ENCODE measurements at regions not wholly inside any gene's neighbourhood (a gene's known extent, or its start where the extent isn't known, plus 50 kb on each side); places are given as distances from the start of the nearest gene placed in this dataset.

DNA sequence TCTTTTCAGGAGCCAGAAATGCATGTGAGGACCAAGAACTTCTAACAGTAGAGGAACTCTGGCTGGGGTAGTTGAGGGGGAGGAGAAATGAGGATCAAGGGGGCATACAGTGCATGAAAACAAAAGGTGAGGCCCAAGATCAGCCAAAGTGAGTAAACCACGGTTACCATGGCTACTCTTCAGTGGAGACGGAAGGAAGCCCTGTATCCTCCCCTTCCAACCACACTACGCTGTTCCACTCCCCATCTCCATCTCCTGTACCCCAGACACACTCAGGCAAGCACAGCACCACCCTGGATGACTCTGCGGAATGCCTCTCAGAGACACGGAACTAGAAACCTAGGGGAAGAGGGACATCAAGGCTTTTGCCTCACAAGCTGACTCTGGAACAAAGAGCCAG is 157.6 kb upstream of the CAMK1G start:
- H3K4me3 ChIP-seq (ENCODE audit: low read depth, low read length), result no peak overlapping the region
- H3K27ac ChIP-seq, result no peak overlapping the region
- H3K36me3 ChIP-seq, result no peaks in the 10 kb centered on the region
- no peak for DNase-seq
- no peaks in the 10 kb centered on the region for H3K9me3 ChIP-seq (ENCODE audit: severe bottlenecking)
- TF ChIP-seq, protein P1, sequence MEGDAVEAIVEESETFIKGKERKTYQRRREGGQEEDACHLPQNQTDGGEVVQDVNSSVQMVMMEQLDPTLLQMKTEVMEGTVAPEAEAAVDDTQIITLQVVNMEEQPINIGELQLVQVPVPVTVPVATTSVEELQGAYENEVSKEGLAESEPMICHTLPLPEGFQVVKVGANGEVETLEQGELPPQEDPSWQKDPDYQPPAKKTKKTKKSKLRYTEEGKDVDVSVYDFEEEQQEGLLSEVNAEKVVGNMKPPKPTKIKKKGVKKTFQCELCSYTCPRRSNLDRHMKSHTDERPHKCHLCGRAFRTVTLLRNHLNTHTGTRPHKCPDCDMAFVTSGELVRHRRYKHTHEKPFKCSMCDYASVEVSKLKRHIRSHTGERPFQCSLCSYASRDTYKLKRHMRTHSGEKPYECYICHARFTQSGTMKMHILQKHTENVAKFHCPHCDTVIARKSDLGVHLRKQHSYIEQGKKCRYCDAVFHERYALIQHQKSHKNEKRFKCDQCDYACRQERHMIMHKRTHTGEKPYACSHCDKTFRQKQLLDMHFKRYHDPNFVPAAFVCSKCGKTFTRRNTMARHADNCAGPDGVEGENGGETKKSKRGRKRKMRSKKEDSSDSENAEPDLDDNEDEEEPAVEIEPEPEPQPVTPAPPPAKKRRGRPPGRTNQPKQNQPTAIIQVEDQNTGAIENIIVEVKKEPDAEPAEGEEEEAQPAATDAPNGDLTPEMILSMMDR (IDR thresholded peaks at IDR 0.05; ENCODE audit: low read depth, low read length), result no peak
- peaks cover 67% of the 10 kb centered on the region for H3K27me3 ChIP-seq (ENCODE audit: insufficient read depth, low read depth, severe bottlenecking)

DNA sequence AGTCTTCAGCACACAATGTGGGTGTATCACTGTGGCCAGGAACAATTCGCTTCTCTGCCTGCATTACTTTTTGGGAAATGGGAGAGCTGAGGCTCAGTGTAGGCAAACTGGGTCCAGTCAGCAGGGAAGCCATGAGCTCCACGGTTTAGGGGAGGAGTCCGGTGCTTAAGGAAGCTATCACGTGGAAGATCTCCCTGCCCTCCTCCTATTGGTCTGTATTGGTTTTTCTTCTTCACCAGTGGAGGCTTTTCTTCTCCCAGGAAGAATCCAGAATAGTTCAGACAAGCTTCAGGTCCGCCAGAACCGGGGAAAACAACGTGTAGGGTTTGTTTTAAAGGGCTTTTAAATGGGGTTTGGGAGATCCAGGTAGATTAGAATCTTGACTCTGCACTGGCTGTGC is 156.2 kb upstream of the CAMK1G start:
- no peak overlapping the region for H3K4me3 ChIP-seq (ENCODE audit: low read depth, low read length)
- DNase-seq, result no peak
- TF ChIP-seq, protein P1 (IDR thresholded peaks at IDR 0.05; ENCODE audit: low read depth, low read length), result no peak
- H3K36me3 ChIP-seq, result no peaks in the 10 kb centered on the region
- no peak overlapping the region for H3K27ac ChIP-seq
- peaks cover 64% of the 10 kb centered on the region for H3K27me3 ChIP-seq (ENCODE audit: insufficient read depth, low read depth, severe bottlenecking)
- no peaks in the 10 kb centered on the region for H3K9me3 ChIP-seq (ENCODE audit: severe bottlenecking)

DNA sequence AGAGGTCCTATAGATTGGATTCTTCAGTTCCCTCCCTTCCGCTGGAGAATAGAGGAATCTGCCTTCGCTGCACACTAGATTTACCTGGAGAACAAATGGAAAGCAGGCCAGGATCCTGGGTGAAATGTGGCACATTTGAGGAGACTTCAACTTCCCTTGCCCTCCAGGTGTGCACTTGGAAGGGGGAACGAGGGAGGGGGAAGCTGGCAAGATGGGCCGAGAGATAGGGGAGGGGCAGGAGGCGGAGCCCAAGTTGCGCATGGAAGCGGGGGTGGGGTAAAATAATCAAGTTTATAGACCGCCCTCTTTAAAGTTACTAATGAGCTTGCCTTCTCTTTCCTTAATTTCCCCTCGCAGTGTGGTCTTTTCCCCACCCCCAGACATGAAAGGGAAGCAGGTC is 155.7 kb upstream of the CAMK1G start:
- Histone ChIP-seq H3K27ac (no peak overlapping the region), H3K9me3 (ENCODE audit: severe bottlenecking) (no peaks in the 10 kb centered on the region), H3K27me3 (ENCODE audit: insufficient read depth, low read depth, severe bottlenecking) (peaks cover 67% of the 10 kb centered on the region), H3K4me3 (ENCODE audit: low read depth, low read length) (no peak overlapping the region), H3K36me3 (no peaks in the 10 kb centered on the region)
- DNase-seq, result no peak
- TF ChIP-seq, protein P1 (IDR thresholded peaks at IDR 0.05; ENCODE audit: low read depth, low read length), result no peak

DNA sequence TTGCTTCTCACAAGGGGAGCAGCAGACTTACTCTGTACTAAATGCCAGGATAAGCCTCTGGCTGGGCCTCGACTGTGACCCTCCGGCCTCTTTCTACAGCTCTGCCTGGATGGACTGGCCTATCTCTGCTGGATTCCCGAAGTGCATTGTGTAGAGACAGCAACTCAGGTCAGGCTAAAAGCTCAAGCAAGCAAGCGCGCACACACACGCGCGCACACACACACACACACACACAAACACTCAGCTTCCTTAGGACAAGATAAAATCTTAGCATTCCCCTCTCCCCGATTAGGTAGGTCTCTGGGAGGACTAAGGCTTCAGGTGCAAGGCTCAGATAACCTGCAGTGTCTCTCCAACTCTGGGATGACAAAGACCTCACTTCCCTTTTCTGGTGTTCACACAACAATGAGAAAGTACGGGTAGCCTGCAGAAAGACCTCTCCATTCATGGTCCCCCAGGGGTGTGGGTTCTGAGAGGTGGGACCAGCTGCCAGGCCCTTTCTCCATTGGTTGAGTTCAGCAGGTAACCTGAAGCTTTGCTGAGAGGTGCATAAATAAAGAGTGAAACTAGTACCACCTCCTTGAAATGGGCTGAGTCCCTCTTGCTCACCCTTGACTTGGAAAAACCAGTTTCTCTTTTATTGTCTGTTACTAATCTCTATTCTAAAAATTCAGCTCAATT is 155.1 kb upstream of the CAMK1G start:
- Histone ChIP-seq H3K36me3 (no peaks in the 10 kb centered on the region), H3K27ac (no peak overlapping the region), H3K4me3 (ENCODE audit: low read depth, low read length) (no peak overlapping the region), H3K9me3 (ENCODE audit: severe bottlenecking) (no peaks in the 10 kb centered on the region), H3K27me3 (ENCODE audit: insufficient read depth, low read depth, severe bottlenecking) (peaks cover 64% of the 10 kb centered on the region)
- TF ChIP-seq, protein P1 (IDR thresholded peaks at IDR 0.05; ENCODE audit: low read depth, low read length), result no peak
- DNase-seq, result no peak

DNA sequence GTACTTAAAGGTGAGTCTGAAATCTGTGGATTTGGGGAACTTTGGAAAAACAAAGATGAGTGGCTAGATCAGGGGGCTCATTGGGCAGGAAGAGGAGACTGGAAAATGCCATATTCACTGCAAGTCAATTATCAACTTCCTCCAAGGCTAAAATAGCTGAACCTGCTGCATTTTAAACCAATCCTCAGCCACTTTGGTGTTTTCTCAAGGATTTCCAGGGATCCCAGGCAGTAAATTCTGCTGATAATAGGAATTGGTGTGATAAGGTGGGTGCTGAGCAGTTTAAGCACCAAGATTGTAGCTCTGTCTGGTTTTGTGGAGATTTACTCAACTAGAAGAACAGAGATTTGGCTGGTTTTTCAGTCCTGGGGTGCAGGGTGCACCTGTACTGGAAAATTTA is 153.9 kb upstream of the CAMK1G start:
- TF ChIP-seq, protein P1 (IDR thresholded peaks at IDR 0.05; ENCODE audit: low read depth, low read length), result no peak
- Histone ChIP-seq H3K36me3 (no peaks in the 10 kb centered on the region), H3K4me3 (ENCODE audit: low read depth, low read length) (no peak overlapping the region), H3K27me3 (ENCODE audit: insufficient read depth, low read depth, severe bottlenecking) (peaks cover 60% of the 10 kb centered on the region), H3K27ac (no peak overlapping the region), H3K9me3 (ENCODE audit: severe bottlenecking) (no peaks in the 10 kb centered on the region)
- no peak for DNase-seq

DNA sequence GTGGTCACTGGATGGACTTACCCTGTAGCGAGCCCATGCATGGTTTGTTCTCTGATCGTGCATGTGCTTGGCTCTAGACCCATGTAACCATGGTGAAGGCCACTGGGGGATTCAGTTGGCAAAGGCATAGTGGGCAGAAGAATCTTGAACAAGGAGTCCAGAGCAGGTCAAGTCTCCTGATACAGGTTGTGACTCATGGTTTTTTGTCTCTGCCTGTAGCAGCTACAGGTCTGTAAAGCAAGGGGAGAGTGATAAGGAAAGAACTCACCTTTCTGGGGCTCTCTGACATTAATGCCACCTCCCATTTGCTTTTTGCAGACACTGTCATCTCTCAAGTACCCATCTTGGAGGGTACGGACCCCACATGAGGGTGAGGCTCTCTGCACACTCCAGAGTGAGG is 153.4 kb upstream of the CAMK1G start:
- H3K27ac ChIP-seq, result no peak overlapping the region
- no peak for DNase-seq
- no peak overlapping the region for H3K4me3 ChIP-seq (ENCODE audit: low read depth, low read length)
- H3K36me3 ChIP-seq, result no peaks in the 10 kb centered on the region
- TF ChIP-seq, protein P1 (IDR thresholded peaks at IDR 0.05; ENCODE audit: low read depth, low read length), result no peak
- H3K9me3 ChIP-seq (ENCODE audit: severe bottlenecking), result no peaks in the 10 kb centered on the region
- H3K27me3 ChIP-seq (ENCODE audit: insufficient read depth, low read depth, severe bottlenecking), result peaks cover 59% of the 10 kb centered on the region

All from WERI-Rb-1 (cell line).